Heart left ventricle (tissue), 16 donors: ENCODE measurements at regions not wholly inside any gene's neighbourhood (a gene's known extent, or its start where the extent isn't known, plus 50 kb on each side); places are given as distances from the start of the nearest gene placed in this dataset.

Source experiments
- ATAC-seq, 4 donors: fragments of 200-7000 bp; cut with Tn5 transposase; one replicate each; pipeline ENCODE4 v1.9.1; 2020 to 2022; ENCODE audit warnings: moderate library complexity in 4 of 4, mild to moderate bottlenecking in 3 of 4, moderate number of reproducible peaks in 1 of 4
- DNase-seq, 5 donors: peaks; one replicate each; pipeline ENCODE4 v3.0.0-alpha.2; 2020
- H3K27ac ChIP-seq, 12 donors: fragments of 200-600 bp; sonication (generic) in 4 of 12; one replicate each; pipeline versions ENCODE4 v1.5.0 to v1.8.0; 2016 to 2022; ENCODE audit warnings: mild to moderate bottlenecking in 2 of 12
- H3K27me3 ChIP-seq, 9 donors: fragments of 200-600 bp; sonication (generic) in 2 of 9; one replicate each; pipeline versions ENCODE4 v1.5.1 to v1.8.0; 2016 to 2022; ENCODE audit warnings: mild to moderate bottlenecking in 3 of 9
- H3K36me3 ChIP-seq, 9 donors: fragments of 200-600 bp; sonication (generic) in 2 of 9; one replicate each; pipeline versions ENCODE4 v1.5.0 to v1.8.0; 2018 to 2022; ENCODE audit warnings: mild to moderate bottlenecking in 2 of 9
- H3K4me1 ChIP-seq, 12 donors: fragments of 200-600 bp; sonication (generic) in 4 of 12; one replicate each; pipeline versions ENCODE4 v1.5.0 to v1.8.0; 2016 to 2022; ENCODE audit warnings: mild to moderate bottlenecking in 3 of 12
- H3K4me3 ChIP-seq, 12 donors: fragments of 200-600 bp; sonication (generic) in 4 of 12; one replicate each; pipeline versions ENCODE4 v1.5.0 to v1.8.0; 2017 to 2022; ENCODE audit warnings: mild to moderate bottlenecking in 9 of 12, moderate library complexity in 4 of 12
- H3K9me3 ChIP-seq, 12 donors: fragments of 200-600 bp; sonication (generic) in 4 of 12; one replicate each; pipeline versions ENCODE4 v1.5.0 to v1.8.0; 2016 to 2022; ENCODE audit warnings: mild to moderate bottlenecking in 1 of 12
- CTCF ChIP-seq, 12 donors: fragments of 200-600 bp; sonication (generic) in 4 of 12; IDR thresholded peaks; one replicate each; pipeline versions ENCODE4 v1.5.0 to v1.8.0; 2018 to 2022; ENCODE audit warnings: antibody characterized with exemption in 12 of 12, mild to moderate bottlenecking in 5 of 12
- POLR2A ChIP-seq, 2 donors: fragments of 450-650 bp; IDR thresholded peaks; one replicate each; pipeline ENCODE4 v1.6.1; 2017; ENCODE audit warnings: antibody characterized with exemption in 2 of 2, mild to moderate bottlenecking in 2 of 2, moderate library complexity in 2 of 2
- WGBS, 4 donors: extraction: QIAGEN DNeasy Blood & Tissue Kit in 2 of 4; methylation state at CpG; one replicate each; pipeline versions ENCODE4 v1.1.5 to v1.1.7; 2013 to 2018; 5-methylcytosine and 5-hydroxymethylcytosine counted together
- intact Hi-C, 10 donors: fragments of 100-400 bp; cut with DNase I; formaldehyde crosslinking; loops; one replicate each; pipeline versions ENCODE4 v1.11.1 to v1.14.2; 2022
- donor health status: ischemic (EF 13 %, LVEDD 7.1; RV severe dilation, severe dysfunction).
- donor health status: healthy with polysubstance abuse.
- donor health status: DM: no; HTN: yes; CAD: no.
- donor health status: DM: no; HTN: no; CAD: no.
- donor health status: ischemic (EF 25% LVEDD 6.9; RV normal size, moderate dysfunction).
- donor health status: ischemic (EF 25% LVEDD 5.7; RV mildly dilated, moderate dysfunction).
- donor health status: healthy.
- donor health status: DM: yes; HTN: yes; CAD: no.
- donor health status: ischemic (EF 35%, LVEDD 5.7; RV mildly dilated, moderate dysfunction).
- donor health status: nonischemic (EF 11% LVEDD 7.7; RV severe dilation, severe dysfunction).
- donor health status: DM: yes; HTN: yes; CAD: no.
- donor health status: PGD.
- donor health status: ischemic (EF 29% LVEDD 5.4; RV normal size, mild dysfunction).
- donor health status: nonischemic (EF 23%, LVEDD 6.1; RV moderate dilation, normal function).

GRCh38 chr3:159649951-159650350, 338.7 kb upstream of the IL12A start:
- Histone ChIP-seq H3K27me3 (no peaks in the 10 kb centered on the region), H3K4me1 (peaks cover 0 to 8% (median 0%) of the 10 kb centered on the region in 12 donors), H3K9me3 (no peaks in the 10 kb centered on the region), H3K36me3 (no peaks in the 10 kb centered on the region), H3K4me3 (no peak overlapping the region), H3K27ac (no peak overlapping the region)
- intact Hi-C loops: loop anchor here in 1 of 10 donors (10.0 kb wide), 1 partner anchor 115 kb away; no protein-coding TSS in a partner anchor
- ATAC-seq (no peak), DNase-seq (no peak)
- TF ChIP-seq CTCF (IDR thresholded peaks at IDR 0.05) (no peak), POLR2A (IDR thresholded peaks at IDR 0.05) (no peak)

GRCh38 chr3:159650726-159651125, 337.9 kb upstream of the IL12A start:
- ATAC-seq: no peak
- H3K4me1 ChIP-seq: peaks cover 0 to 8% (median 0%) of the 10 kb centered on the region in 12 donors
- H3K36me3 ChIP-seq: no peaks in the 10 kb centered on the region
- no peaks in the 10 kb centered on the region for H3K27me3 ChIP-seq
- intact Hi-C loops: loop anchor here in 1 of 10 donors (10.0 kb wide), 1 partner anchor 114 kb away; no protein-coding TSS in a partner anchor
- no peak for DNase-seq
- WGBS, 4 donors: 57 to 70% (median 66%) methylated on average over 2 of the region's 2 CpGs
- no peaks in the 10 kb centered on the region for H3K9me3 ChIP-seq
- H3K4me3 ChIP-seq: no peak overlapping the region
- no peak for TF ChIP-seq POLR2A (IDR thresholded peaks at IDR 0.05)
- TF ChIP-seq CTCF (IDR thresholded peaks at IDR 0.05): no peak
- no peak overlapping the region for H3K27ac ChIP-seq

GRCh38 chr3:159652452-159652851, 336.2 kb upstream of the IL12A start:
- Histone ChIP-seq H3K4me1 (peaks cover 0 to 8% (median 0%) of the 10 kb centered on the region in 12 donors), H3K36me3 (no peaks in the 10 kb centered on the region), H3K4me3 (no peak overlapping the region), H3K27me3 (no peaks in the 10 kb centered on the region), H3K27ac (peak overlapping the region in 2 of 12 donors; percentile 13 to 46), H3K9me3 (no peaks in the 10 kb centered on the region)
- ATAC-seq: peak; percentile 58 to 72 (median 59)
- intact Hi-C loops: loop anchor here in 2 of 10 donors (1.0 to 10.0 kb wide), 2 partner anchors 48 to 112 kb away; no protein-coding TSS in a partner anchor
- TF ChIP-seq POLR2A (IDR thresholded peaks at IDR 0.05) (no peak), CTCF (IDR thresholded peaks at IDR 0.05) (no peak)
- WGBS, 4 donors: 37 to 49% (median 42%) methylated on average over 2 of the region's 2 CpGs
- DNase-seq: peak in 1 of 5 donors; percentile 25

GRCh38 chr3:159654183-159655134, 334.2 kb upstream of the IL12A start:
- DNase-seq (peak in 3 of 5 donors; percentile 23 to 55 (median 51)), ATAC-seq (peak; percentile 90 to 94 (median 92))
- peaks cover 0 to 8% (median 0%) of the 10 kb centered on the region in 12 donors for H3K4me1 ChIP-seq

More at GRCh38 chr3:159654183-159655134, 334.2 kb upstream of the IL12A start:
- no peaks in the 10 kb centered on the region for H3K36me3 ChIP-seq
- no peaks in the 10 kb centered on the region for H3K27me3 ChIP-seq
- TF ChIP-seq CTCF (IDR thresholded peaks at IDR 0.05): no peak
- TF ChIP-seq POLR2A (IDR thresholded peaks at IDR 0.05): no peak
- no peaks in the 10 kb centered on the region for H3K9me3 ChIP-seq
- H3K4me3 ChIP-seq: no peak overlapping the region
- intact Hi-C loops: loop anchor here in 1 of 10 donors (10.0 kb wide), 1 partner anchor 110 kb away; no protein-coding TSS in a partner anchor
- peak overlapping the region in 3 of 12 donors; percentile 17 to 40 (median 26) for H3K27ac ChIP-seq
- 34 to 42% (median 35%) methylated on average over 4 of the region's 4 CpGs for WGBS, 4 donors
